DMS114 treated with DMSO at 0.1 percent for 48 hours (cell line): ENCODE measurements at regions not wholly inside any gene's neighbourhood (a gene's known extent, or its start where the extent isn't known, plus 50 kb on each side); places are given as distances from the start of the nearest gene placed in this dataset.
"Not testable (repeated sequence)": the region's sequence is repeated elsewhere in the genome, so short reads cannot be mapped to it uniquely, and the experiment has no call there.

Source experiments
- DNase-seq: peaks from one replicate; lab custom pipeline; 2025; ENCODE audit not compliant: unreplicated experiment; lab: John Stamatoyannopoulos, UW

- DNase-seq = no peak
Measured at GRCh38 chr13:65725006-65725405, 1505.1 kb downstream of the PCDH9 start.

- DNase-seq = no peak
Measured at GRCh38 chr13:65724226-65724625, 1505.9 kb downstream of the PCDH9 start.

GRCh38 chr13:65722506-65722905 is 1507.6 kb downstream of the PCDH9 start:
- DNase-seq = no peak

- no peak for DNase-seq
Measured at GRCh38 chr13:65719831-65720230, 1510.3 kb downstream of the PCDH9 start.

- no peak for DNase-seq
Measured at GRCh38 chr13:65710514-65710913, 1519.6 kb downstream of the PCDH9 start.

GRCh38 chr13:65697843-65698242 is 1532.3 kb downstream of the PCDH9 start:
- DNase-seq = no peak

- DNase-seq = no peak
Measured at GRCh38 chr13:65679240-65679639, 1550.9 kb downstream of the PCDH9 start.

GRCh38 chr13:65677906-65678305 is 1552.2 kb downstream of the PCDH9 start:
- no peak for DNase-seq

GRCh38 chr13:65675383-65675782 is 1554.8 kb downstream of the PCDH9 start:
- not testable (repeated sequence) for DNase-seq

GRCh38 chr13:65670014-65670625 is 1560.0 kb downstream of the PCDH9 start:
- no peak for DNase-seq

- no peak for DNase-seq
Measured at GRCh38 chr13:65660731-65661130, 1569.4 kb downstream of the PCDH9 start.

GRCh38 chr13:65656740-65657329 is 1573.3 kb downstream of the PCDH9 start:
- no peak for DNase-seq

- no peak for DNase-seq
Measured at GRCh38 chr13:65653613-65654012, 1576.5 kb downstream of the PCDH9 start.

GRCh38 chr13:65650321-65650720 is 1579.8 kb downstream of the PCDH9 start:
- DNase-seq = no peak

- no peak for DNase-seq
Measured at GRCh38 chr13:65642996-65643395, 1587.1 kb downstream of the PCDH9 start.

GRCh38 chr13:65642301-65642700 is 1587.8 kb downstream of the PCDH9 start:
- no peak for DNase-seq

GRCh38 chr13:65638572-65639168 is 1591.5 kb downstream of the PCDH9 start:
- DNase-seq = no peak

- DNase-seq = no peak
Measured at GRCh38 chr13:65633806-65634205, 1596.3 kb downstream of the PCDH9 start.

GRCh38 chr13:65631078-65631477 is 1599.1 kb downstream of the PCDH9 start:
- DNase-seq = no peak

GRCh38 chr13:65629926-65630325 is 1600.2 kb downstream of the PCDH9 start:
- DNase-seq = no peak

- no peak for DNase-seq
Measured at GRCh38 chr13:65623148-65623547, 1607.0 kb downstream of the PCDH9 start.

GRCh38 chr13:65615506-65615905 is 1614.6 kb downstream of the PCDH9 start:
- DNase-seq = no peak

GRCh38 chr13:65613004-65613403 is 1617.1 kb downstream of the PCDH9 start:
- DNase-seq = no peak
